ENCODE measurements at regions not wholly inside any gene's neighbourhood (a gene's known extent, or its start where the extent isn't known, plus 50 kb on each side); places are given as distances from the start of the nearest gene placed in this dataset.

GRCh38 chr11:131192628-131193027, 177.8 kb upstream of the NTM start:
- no peak for DNase-seq (ENCODE audit: low spot score)

DNA sequence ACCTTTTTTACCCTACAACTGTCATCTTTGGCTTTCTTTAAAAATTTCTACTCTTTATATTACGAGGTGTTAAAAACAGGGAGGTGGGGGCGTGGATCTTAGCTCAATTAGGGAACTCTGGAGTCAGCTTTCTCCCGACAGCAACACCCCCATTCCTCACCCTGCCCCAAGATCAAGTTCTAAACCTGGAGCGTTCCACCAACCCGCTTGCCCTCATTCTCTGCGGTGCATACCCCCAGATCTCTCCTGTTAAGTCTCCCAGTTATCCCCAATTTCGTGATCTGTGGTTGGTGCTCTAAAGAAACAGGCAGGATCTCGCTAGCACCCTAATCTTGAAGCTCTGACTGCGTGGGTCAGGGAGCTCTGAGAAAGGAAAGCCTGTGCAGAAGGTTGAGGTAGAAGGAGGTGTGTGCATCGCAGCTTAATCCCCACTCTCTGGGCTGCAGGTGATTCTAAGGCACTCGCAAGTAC, 177.3 kb upstream of the NTM start:
- DNase-seq (ENCODE audit: low spot score): no peak

GRCh38 chr11:131194726-131195125, 175.7 kb upstream of the NTM start:
- DNase-seq (ENCODE audit: low spot score): no peak

DNA sequence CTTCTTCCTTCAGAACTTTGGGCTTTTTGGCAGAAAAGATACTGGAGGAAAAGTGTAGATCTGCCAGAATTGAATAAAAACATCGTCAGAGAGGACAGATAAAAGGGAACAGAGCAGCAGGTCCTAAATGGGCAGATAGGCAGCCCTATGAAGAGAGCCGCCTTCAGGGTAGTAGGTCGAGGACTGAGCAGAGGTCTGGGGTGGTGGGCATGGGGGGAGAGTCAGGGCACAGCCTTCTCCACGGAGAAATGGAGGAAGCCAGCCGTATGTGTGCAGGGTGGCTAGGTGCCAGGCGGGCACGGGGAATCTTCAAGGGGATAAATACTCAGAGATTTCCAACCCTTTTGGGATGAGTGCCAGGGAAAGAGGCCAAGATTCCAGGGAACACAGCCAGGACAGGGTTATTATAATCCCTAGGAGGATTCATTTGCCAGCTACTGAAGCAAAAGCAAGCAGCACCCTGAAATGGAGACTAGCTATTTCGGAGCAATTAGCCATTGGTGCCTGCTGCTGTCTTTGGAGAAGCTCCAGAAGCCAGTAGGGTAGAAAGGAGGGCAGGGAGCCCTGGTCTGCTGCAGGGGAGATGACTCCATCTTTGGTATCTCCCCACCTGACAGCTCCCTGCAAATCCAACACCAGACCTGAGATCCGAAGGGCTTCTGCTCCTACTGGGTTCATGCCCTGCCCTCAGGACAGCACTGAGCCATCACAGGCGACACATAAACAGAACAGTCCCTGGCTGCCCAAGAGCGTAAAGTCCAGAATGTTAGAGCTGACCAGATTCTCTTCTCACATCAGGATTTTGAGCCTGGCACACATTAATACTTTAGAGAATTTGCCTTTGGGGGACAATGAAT, 174.5 kb upstream of the NTM start:
- DNase-seq (ENCODE audit: low spot score): peak; percentile 42

DNA sequence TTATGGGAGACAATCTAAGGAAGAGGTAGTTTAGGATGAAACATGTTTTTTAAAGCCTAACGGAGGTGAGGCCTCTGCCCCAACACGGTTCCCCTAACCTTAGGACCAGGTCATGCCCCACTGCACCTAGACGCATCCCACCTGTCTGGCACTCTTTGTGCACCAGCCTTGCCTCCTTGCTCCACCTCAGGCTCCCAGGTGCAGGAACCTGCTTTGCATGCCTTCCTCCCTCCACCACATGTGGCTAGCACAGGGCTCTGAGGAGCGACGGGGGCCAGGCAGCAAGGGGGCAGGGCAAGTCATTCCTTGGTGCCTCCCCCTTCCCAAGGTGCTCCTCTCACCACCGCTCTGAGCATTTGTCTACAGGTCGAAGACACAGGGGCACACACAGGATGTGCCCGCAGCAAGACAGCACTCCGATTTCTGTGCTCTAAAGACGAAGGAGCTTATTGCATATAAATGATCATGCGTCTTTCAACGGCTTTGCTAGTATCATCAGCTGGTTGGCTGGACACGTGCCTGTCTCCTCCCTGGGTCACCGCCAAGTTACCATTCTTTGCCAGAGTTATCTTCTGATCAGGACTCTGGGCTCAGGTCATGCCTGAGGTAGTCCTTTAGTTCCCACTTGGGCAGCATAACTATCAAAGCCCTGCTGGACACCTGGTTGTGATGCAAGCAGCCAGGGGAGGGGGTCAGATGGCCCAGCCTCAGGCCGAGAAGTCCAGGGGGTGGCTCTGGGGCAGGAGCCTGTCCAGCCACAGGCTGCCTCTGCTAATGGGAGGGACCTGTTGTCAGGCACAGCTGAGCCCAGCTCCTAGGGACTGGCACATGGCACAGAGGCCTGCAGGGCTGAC, 172.0 kb upstream of the NTM start:
- no peak for DNase-seq (ENCODE audit: low spot score)

DNA sequence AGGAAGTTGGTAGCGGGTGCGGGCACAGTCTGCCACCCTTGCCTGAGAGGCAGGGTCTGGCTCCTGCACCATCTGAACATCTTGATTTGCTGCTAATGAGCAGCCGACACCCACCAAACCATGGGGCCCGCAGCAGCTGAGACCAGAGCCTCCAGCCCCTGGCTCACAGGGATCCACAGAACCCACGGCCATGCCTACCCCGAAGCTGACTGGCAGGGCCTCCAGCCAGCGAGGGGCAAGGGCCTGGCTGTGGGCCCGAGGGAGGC, 171.5 kb upstream of the NTM start:
- no peak for DNase-seq (ENCODE audit: low spot score)

GRCh38 chr11:131201674-131202073, 168.7 kb upstream of the NTM start:
- DNase-seq (ENCODE audit: low spot score): no peak

GRCh38 chr11:131203040-131203439, 167.4 kb upstream of the NTM start:
- no peak for DNase-seq (ENCODE audit: low spot score)

GRCh38 chr11:131204282-131204681, 166.1 kb upstream of the NTM start:
- DNase-seq (ENCODE audit: low spot score): no peak

DNA sequence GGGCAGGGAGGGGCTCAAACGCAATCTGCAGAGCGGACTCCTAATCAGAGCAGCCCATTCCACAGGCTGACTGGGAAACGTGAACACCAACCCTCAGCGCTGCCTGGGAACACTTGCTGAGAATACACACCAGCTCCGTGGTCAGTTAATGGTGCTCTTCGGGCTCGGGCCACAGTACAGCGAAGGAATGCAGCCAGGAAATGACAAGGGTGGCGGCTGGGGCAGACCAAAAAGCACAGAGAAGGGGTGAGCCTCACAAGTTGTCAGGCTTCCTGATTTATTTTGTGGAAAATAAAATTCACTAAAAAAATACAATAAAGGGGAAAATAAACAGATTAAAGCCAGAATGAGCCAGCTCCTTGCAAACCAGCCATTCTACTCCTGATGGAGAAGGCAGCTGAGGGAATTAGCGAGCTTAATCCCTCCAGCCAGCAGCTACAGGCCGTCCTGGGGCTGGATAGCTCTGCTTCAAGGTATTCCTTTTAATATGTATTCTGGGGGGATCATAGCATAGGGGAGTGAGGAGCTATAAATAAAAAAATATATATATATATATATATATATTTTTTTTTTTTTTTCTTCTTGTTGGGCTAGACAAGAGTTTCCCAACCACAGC, 165.5 kb upstream of the NTM start:
- no peak for DNase-seq (ENCODE audit: low spot score)

DNA sequence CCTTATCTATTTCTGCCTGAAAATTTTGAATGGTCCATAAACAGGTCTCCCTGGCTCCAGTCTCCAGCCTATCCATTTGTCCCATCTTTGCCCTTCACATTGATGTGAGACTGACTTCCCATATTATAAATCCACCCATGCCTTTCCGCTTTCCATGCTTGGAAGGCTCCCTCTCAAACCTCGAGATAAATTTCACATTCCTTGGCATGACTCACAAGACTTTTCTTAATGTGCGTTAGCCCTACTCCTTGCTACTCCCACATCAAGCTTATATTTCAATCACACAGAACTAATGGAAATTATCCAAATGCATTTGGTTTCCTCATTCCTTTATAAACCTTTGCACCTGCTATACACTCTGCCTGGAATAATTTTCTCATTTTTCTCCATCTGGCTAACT, 163.7 kb upstream of the NTM start:
- no peak for DNase-seq (ENCODE audit: low spot score)

GRCh38 chr11:131207901-131208300, 162.5 kb upstream of the NTM start:
- DNase-seq (ENCODE audit: low spot score): no peak

DNA sequence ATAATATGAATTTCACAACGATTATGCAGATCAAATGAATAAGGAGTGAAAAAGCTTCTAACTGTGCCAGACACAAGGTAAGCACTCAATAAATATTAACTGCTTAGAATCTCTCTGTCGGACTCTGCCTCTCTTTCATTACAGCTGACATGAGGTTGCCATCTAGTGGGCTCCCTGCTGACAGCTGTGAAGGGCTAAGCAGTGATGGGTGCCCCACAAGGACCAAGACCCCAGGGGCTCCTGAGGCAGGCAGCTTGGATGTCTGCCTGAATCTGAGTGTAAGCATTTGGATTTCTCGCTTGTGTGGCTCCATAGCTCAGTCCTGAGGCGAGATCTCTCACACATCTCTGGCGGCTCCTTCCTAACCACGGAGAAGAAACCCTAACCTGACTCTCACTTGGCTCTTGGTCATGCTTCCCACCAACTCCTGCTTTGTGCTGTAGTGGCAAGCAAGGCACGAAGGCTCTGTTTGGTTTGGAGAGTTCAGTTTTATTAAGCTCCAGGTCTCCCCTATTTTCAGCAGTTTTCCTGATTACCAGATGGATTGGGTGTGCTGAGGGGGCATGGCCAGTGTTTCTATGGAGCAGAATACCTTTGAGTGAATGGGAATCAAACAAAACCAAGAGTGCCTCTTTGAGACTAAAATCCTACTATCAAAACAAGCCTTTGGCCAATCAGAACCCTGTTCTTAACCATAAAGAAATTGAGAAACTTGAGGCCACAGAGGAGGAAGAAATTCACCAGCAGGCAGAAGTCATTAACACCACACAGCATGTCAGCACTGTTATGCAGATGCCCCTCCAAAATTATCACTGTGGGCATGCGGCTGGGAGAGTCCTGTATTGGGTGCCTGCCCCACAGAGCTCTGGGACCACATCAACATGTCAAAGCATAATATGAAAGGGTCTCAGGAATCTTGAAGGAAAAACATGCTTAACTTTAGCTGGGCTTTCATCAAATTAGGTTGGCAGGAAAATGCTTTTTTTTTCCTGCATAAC, 152.8 kb upstream of the NTM start:
- DNase-seq (ENCODE audit: low spot score): no peak

DNA sequence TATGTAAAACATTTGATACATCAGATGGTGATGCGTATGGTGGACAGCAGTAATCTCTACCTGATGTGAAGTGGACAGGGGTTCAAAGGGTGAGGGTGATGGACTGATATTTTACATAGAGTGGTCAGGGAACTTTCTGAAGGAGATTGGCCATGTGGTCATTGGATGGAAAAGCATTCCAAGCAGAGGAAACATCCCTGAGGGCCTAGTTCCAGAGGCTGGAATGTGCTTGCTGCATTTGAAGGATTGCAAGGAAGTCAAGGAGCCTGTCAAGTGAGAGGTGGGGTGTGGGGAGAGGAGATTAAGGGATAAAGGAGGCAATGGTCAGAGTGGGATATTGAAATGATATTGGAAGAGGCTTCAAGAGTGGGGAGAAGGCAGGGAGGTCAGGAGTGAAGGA, 151.9 kb upstream of the NTM start:
- no peak for DNase-seq (ENCODE audit: low spot score)

DNA sequence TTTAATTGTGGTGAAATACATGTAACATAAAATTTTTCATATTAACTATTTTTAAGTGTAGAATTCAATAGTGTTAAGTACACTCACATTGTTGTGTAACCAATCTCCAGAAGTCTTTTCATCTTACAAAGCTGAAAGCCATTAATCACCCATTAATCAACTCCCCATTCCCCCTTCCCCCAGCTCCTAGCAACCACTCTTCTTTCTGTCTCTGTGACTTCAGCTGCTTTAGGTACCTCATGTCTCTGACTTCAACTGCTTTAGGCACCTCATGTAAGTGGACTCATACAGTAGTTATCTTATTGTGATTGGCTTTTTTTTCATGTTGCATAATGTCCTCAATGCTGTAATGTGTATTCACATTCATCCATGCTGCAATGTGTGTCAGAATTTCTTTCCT, 150.8 kb upstream of the NTM start:
- no peak for DNase-seq (ENCODE audit: low spot score)

GRCh38 chr11:131223198-131223991, 147.0 kb upstream of the NTM start:
- DNase-seq (ENCODE audit: low spot score): no peak

DNA sequence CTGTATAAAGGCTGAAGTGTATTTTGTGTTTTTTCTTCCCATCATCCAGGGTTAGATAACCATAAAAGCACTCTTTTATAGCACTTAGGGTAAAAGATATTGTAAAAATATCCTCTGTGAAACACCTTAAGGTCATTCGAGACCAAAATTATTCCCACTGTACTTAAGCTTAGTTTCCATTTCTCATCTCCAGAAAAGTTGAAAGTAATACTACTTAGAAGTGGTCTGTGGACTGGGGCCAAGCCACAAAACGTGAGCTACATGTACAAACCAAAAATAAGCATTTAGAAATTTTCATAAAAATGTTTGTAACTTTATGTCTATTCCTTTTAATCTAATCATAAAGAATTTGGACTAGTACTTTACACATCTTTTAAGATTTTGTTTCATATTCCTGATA, 142.0 kb upstream of the NTM start:
- DNase-seq (ENCODE audit: low spot score): no peak

DNA sequence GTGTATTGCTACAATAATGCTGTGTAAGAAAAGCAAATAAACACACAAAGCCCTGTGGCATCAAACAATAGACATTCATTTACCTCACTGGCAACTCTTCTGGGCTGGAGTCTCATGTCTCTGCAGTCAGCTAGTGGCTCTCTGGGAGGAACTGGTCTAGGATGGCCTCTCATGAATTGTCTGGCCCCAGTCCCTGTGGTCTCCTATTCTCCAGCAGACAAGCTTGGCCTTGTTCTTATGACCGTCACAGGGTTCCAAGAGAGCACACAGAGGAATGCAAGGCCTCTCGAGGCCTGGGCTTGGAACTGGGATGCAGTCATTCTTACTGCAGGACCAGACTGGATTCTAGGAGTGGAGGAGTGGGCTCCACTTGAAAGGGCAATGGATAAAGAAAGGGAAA, 141.2 kb upstream of the NTM start:
- DNase-seq (ENCODE audit: low spot score): no peak

- no peak for DNase-seq (ENCODE audit: low spot score)
Measured at GRCh38 chr11:131231317-131231940, 139.0 kb upstream of the NTM start.

- DNase-seq (ENCODE audit: low spot score): no peak
Measured at GRCh38 chr11:131232261-131232660, 138.2 kb upstream of the NTM start.

All from LoVo (cell line).